Endothelial cell (in vitro differentiated cells): ENCODE measurements at regions not wholly inside any gene's neighbourhood (a gene's known extent, or its start where the extent isn't known, plus 50 kb on each side); places are given as distances from the start of the nearest gene placed in this dataset.

Source experiments
- DNase-seq: peaks from one replicate; pipeline ENCODE4 v3.0.0; 2021; ENCODE audit warnings: low spot score
- H3K27ac Mint-ChIP-seq: one replicate; pipeline ENCODE4 v1.8.0; 2021; ENCODE audit warnings: mixed read lengths, inconsistent platforms; ENCODE audit not compliant: unreplicated experiment
- H3K27me3 Mint-ChIP-seq: one replicate; pipeline ENCODE4 v1.8.0; 2021; ENCODE audit warnings: mild to moderate bottlenecking, moderate library complexity, mixed read lengths, inconsistent platforms; ENCODE audit not compliant: unreplicated experiment
- H3K36me3 Mint-ChIP-seq: one replicate; pipeline ENCODE4 v1.8.0; 2021; ENCODE audit warnings: mild to moderate bottlenecking, low read depth, mixed read lengths, inconsistent platforms; ENCODE audit not compliant: unreplicated experiment
- H3K4me1 Mint-ChIP-seq: one replicate; pipeline ENCODE4 v1.8.0; 2021; ENCODE audit warnings: mild to moderate bottlenecking, mixed read lengths, inconsistent platforms; ENCODE audit not compliant: unreplicated experiment
- H3K4me3 Mint-ChIP-seq: one replicate; pipeline ENCODE4 v1.8.0; 2021; ENCODE audit warnings: mild to moderate bottlenecking, mixed read lengths, inconsistent platforms; ENCODE audit not compliant: unreplicated experiment
- H3K9me3 Mint-ChIP-seq: one replicate; pipeline ENCODE4 v1.8.0; 2021; ENCODE audit warnings: mixed read lengths, inconsistent platforms; ENCODE audit not compliant: unreplicated experiment
- TF ChIP-seq, protein P1 (sequence below): fragments of 200-600 bp; sonication (generic); IDR thresholded peaks from one replicate; pipeline ENCODE4 v1.5.0; 2021; ENCODE audit warnings: antibody characterized with exemption; ENCODE audit not compliant: unreplicated experiment

DNA sequence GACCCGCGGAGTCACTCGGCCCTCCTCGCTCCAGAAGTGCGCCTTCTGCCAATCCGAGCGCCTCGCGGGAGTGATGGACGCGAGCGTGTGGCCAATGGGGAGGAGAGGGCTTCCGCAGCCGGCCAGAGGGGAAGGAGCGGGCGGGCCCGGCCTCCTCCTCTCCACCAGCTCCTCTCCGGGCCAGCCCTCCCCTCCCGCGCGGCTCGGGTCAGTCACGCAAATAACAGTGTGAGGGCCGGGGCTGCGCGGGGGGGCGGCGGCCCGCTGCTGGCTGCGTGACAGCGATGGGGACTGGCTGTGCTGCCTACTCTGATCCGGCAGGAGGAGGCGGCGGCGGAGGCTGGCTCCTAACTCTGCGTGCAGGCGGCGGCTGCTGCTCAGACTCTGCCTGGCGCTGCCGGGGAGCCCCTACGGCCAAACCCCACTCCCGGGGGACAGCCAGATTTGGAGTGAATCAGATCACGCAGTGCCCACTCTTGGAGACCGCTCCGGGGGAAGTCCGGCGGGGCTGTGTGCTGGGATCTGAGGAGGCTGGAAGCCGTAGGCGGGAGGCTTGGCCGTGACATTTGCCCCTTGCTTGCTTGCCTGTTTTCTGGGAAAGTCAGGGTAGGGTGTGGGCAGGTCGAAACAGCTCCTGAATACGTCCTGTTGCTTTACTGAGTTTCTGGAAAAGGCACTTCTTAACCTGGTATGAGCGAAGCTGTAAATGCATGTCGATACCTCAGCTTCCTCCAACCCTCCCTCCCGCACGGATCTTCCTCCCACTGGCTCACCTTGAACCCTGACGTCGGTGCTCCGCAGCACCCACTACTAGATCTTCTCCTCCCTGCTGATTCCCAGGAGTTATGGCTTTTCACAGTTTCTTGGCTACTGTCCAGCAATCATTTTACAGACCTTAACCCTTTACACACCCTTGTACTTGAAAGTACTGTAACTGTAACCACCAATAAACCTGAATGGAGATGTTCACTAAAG is 97.9 kb upstream of the SERTAD2 start:
- no peaks in the 10 kb centered on the region for H3K36me3 Mint-ChIP-seq
- TF ChIP-seq, protein P1, sequence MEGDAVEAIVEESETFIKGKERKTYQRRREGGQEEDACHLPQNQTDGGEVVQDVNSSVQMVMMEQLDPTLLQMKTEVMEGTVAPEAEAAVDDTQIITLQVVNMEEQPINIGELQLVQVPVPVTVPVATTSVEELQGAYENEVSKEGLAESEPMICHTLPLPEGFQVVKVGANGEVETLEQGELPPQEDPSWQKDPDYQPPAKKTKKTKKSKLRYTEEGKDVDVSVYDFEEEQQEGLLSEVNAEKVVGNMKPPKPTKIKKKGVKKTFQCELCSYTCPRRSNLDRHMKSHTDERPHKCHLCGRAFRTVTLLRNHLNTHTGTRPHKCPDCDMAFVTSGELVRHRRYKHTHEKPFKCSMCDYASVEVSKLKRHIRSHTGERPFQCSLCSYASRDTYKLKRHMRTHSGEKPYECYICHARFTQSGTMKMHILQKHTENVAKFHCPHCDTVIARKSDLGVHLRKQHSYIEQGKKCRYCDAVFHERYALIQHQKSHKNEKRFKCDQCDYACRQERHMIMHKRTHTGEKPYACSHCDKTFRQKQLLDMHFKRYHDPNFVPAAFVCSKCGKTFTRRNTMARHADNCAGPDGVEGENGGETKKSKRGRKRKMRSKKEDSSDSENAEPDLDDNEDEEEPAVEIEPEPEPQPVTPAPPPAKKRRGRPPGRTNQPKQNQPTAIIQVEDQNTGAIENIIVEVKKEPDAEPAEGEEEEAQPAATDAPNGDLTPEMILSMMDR: no peak
- H3K9me3 Mint-ChIP-seq: no peaks in the 10 kb centered on the region
- peak; percentile 95 for DNase-seq
- peaks cover 6% of the 10 kb centered on the region for H3K27me3 Mint-ChIP-seq
- H3K4me1 Mint-ChIP-seq: peaks cover 10% of the 10 kb centered on the region
- peak overlapping the region; percentile 14 for H3K27ac Mint-ChIP-seq
- peak overlapping the region; percentile 97 for H3K4me3 Mint-ChIP-seq

DNA sequence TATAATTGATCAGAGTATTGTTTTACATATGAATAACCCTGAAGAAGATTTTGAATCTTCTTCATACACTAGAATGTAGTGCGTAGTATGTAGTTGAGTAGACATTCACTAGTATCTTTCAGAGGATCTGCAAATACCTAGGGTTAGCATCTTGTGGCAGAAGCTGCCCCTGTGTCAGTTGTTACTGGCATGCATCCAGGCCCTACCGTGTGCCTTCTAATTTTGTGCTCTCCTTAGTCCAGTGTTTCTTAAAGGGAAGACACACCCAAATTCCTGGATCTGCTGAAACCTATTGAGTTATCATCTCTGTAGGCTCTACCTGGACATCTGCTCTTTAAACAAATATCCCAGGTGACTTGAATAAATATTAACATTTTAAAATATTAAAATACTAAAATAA is 99.7 kb upstream of the SERTAD2 start:
- DNase-seq: no peak
- H3K27me3 Mint-ChIP-seq: peaks cover 6% of the 10 kb centered on the region
- no peak overlapping the region for H3K27ac Mint-ChIP-seq
- peaks cover 10% of the 10 kb centered on the region for H3K4me1 Mint-ChIP-seq
- H3K9me3 Mint-ChIP-seq: no peaks in the 10 kb centered on the region
- H3K36me3 Mint-ChIP-seq: no peaks in the 10 kb centered on the region
- TF ChIP-seq, protein P1: no peak
- H3K4me3 Mint-ChIP-seq: no peak overlapping the region

DNA sequence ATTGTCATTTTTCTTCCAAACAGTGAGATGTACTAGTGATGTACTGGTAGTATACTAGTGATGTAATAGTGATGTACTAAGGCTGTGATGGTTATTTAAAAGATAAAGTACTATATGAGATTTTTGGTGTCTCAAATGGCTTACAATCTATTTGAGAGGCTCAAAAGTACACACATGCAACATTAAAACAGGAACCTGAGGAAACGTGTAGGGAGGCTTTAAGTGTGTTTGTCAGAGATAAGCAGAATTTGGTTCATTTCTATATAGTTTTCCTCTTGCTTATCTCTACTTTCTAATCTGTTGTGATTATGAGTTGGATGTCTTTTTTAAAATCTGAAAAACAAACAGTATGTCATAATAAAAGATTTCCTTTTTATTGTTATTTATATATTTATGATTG is 100.9 kb upstream of the SERTAD2 start:
- H3K4me1 Mint-ChIP-seq: peaks cover 7% of the 10 kb centered on the region
- no peak overlapping the region for H3K4me3 Mint-ChIP-seq
- no peaks in the 10 kb centered on the region for H3K9me3 Mint-ChIP-seq
- H3K27ac Mint-ChIP-seq: no peak overlapping the region
- no peaks in the 10 kb centered on the region for H3K36me3 Mint-ChIP-seq
- peaks cover 6% of the 10 kb centered on the region for H3K27me3 Mint-ChIP-seq
- DNase-seq: no peak
- TF ChIP-seq, protein P1: no peak

GRCh38 chr2:64757126-64757525 is 103.4 kb upstream of the SERTAD2 start:
- H3K4me3 Mint-ChIP-seq: no peak overlapping the region
- no peak for DNase-seq
- H3K27ac Mint-ChIP-seq: no peak overlapping the region
- peaks cover 2% of the 10 kb centered on the region for H3K27me3 Mint-ChIP-seq
- no peaks in the 10 kb centered on the region for H3K36me3 Mint-ChIP-seq
- no peaks in the 10 kb centered on the region for H3K4me1 Mint-ChIP-seq
- no peaks in the 10 kb centered on the region for H3K9me3 Mint-ChIP-seq
- TF ChIP-seq, protein P1: no peak

DNA sequence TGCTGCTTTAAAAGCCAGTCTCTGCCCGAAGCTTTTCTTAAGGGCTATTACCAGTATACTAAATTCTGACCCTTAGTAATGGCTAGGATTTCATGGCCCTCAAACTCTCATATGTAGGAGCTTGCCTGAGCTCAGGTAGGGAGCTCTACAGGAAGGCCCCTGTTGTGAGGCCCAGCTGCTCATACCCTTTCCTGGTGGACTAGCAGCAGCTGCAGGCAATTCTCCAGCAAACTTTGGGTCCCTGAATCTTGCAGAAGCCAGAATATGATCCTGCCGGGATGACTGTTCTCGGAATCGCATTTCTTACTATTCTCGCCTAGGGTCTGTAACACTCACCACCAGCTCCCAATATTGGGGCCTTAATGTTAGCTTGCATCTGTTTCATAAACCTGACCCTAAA is 106.4 kb upstream of the SERTAD2 start:
- Mint-ChIP-seq H3K27ac (no peak overlapping the region), H3K9me3 (no peaks in the 10 kb centered on the region), H3K4me1 (no peaks in the 10 kb centered on the region), H3K27me3 (peaks cover 1% of the 10 kb centered on the region), H3K36me3 (no peaks in the 10 kb centered on the region), H3K4me3 (no peak overlapping the region)
- DNase-seq: no peak
- TF ChIP-seq, protein P1: no peak
